Inflammatory macrophage (primary cell): ENCODE measurements at regions not wholly inside any gene's neighbourhood (a gene's known extent, or its start where the extent isn't known, plus 50 kb on each side); places are given as distances from the start of the nearest gene placed in this dataset.

ENCODE experiments used
- DNase-seq, 2 donors: peaks; one replicate each; pipeline ENCODE4 v3.0.0-alpha.2; 2020 to 2022

DNA sequence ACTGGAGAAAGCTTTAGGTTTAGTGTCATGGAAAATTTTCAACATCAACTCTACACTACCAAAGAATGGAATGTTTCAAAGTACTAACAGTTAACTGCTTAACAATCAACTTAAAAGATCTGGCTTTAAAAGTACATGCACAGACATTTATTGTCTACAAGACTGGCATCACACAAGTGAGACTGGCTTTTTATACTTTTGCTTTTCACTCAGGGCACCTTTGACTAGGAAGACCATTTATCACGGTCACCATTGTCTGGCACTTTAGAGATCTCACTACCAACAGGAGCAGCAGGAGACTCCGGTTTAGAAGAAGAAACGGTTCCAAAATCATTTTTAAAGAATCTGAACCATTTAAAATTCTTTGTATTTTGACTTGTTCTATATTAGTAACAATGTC is 812.3 kb downstream of the ADGRL2 start:
- no peak for DNase-seq

DNA sequence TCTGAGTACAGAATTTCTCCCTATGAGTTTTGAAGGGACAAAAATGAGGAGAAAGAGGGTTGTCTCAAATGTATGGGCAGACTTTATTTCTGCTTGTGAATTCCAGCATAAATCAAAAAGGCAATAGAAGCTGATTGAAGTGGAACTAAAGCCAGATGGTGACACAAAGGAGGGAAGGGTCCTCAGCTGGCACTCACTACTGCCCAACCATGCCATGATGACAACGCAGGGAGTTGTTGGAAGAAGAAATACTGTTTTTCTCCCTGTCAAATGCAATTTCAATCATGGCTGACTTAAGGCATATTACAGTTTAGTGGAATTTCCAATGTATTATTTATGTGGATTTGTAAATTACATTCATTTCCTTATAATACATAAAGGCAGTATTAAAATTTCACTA is 805.8 kb downstream of the ADGRL2 start:
- no peak for DNase-seq

DNA sequence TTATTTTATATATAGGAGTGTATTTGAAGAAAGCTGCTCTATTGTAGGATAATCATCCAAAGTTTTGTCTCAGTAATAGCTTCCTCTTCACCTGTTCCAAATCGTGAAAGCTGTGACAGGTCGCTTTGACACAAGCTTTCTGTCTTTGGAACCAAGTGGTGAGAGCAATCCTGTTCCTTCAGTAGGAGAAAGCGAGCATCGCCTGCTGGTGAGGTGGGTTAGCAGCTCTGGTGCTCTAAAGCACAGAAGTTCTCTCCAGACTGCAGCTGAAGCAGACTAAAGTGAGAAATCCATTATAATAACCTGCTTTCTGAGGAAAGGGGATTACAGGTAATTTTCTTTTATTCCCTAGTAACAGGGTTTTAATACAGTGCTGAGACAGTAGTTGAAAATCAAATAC is 803.8 kb downstream of the ADGRL2 start:
- DNase-seq, result no peak

DNA sequence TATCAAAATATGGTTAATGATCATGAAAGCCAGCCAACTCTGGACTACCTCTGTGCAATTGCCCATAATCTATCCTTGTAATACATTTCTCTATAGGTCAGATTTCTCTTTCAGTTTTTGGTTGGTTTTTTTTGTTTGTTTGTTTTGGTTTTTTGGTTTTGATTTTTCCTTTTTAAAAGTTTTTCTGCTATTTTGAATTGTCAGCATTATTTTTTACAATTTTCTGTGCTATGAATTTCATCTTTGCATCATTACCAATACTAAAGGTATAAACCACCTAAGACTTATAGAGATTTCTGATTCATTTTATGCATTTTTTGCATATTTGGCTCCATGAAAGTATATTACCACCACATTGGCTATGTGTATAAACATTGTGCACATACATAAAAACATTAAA is 799.6 kb downstream of the ADGRL2 start:
- no peak for DNase-seq

DNA sequence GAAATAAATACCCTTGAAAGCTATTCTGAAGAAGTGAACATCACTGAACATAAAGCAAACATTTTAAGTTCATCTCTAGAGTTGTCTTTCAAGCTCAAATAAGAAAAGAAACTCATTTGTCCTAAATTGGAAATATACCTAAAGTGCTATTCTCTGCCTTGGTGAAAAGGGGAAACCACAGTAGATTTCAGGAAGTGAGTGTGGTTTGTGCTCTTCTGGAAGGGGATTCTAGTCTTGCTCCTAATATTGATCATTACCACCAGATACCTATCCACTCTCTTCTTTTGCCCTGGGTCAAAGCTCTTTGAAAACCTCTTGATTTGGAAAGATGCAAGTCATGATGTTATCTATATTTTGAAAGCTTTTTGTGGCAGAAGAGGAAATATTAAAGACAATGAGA is 798.1 kb downstream of the ADGRL2 start:
- DNase-seq, result no peak

DNA sequence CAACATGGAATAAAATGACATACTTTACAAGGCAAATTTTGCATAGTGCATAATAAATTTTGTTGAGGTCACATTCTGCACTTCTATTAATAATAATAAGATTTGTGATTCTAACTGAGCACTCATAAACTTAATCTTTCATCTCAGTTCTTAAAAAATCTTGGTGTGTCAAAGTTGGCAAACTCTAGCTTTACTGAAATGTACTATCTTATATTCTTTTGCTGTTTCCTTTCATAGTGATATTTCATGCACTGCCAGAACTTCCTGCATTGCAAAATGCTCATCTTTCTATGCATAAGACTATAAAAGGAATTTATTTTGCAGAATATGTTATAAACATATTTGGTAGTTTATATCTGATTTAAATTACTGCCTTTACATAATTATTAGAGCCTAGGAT is 797.6 kb downstream of the ADGRL2 start:
- no peak for DNase-seq

DNA sequence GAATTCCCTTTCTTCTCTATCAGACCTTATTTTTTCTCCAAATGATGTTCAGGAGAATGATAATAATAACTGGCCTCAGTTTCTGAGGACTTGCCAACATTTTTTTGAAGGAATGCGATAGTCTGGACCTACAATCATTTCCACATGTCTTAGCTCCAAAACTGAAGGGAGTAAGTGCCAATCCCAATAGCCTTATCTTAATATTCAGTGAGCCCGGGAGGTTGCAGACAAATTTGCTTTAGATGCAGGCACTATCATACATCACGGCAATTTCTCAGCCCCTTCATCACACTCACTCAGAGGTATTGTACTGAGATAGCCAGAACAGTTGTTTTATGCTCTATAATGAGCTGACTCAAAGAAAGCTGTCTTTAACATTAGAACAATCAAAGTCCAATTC is 796.9 kb downstream of the ADGRL2 start:
- no peak for DNase-seq

DNA sequence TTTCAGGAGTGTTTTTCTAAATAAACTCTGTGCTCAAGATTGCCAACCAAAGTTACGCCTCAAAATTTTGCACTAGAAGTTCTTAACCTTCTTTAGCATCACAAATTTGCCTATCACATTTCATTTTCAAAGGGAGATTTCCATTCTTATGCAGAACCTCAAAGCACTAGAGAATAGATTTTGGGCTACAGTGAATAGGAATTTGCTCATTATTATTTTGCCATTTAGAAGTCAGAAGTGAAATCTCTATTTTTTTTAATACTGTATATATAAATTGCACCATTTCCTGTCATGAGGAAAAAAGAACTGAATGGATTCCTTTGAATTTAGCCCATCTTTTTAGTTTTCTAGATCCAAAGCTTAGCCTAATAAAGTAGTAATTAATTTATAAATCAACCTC is 796.4 kb downstream of the ADGRL2 start:
- no peak for DNase-seq

DNA sequence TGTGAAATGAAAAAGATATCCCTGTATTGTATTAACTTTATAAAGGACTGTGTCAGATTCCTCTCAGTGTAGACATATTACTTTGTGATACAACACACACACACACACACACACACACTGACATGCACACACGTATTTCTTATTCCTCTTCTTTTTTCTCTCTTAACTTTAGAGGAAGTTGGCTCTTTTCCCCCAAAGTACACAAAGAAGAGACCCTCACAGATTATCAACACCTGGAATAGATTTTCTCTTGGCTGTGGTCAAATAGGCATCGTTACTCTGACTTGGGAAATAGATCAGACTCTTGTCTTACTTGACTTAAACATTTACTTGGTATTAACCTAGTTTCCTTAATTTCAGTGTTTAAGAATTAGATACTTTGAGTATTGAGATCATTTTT is 792.8 kb downstream of the ADGRL2 start:
- DNase-seq, result no peak

DNA sequence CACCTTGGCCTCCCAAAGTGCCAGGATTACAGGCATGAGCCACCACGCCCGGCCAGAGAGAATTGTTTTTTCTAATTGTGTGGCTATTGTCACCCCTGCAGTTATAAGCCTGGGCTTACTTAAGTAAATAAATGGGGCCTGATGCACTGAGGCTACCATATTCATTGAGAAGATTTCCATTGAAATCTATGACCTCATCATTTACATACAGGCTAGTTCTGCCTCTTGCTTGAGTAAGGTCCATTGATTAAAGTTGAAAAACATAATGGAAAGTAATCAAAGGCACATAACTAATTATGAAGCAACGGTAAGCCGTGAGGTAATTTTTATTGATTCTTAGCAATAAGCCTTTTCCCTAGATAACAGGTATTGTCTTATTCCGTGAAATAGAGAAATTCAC is 788.9 kb downstream of the ADGRL2 start:
- no peak for DNase-seq

DNA sequence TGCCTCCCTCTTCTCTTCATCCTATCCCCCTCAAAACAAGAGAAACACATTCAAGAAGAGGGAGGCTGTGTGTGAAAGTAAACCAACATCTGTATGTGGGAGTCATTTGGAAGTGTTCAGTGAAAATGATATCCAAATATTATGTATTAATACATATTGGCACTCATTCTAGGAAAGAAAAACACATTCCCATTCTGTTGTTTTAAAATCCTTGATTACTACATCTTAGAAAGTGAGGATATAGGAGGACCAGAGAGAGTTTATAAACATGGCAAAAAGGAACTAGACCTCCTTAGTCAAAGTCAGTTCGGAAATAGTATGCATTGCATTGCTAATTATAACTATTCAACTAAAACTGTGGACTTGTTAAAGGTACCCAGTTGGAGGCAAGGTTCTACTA is 786.6 kb downstream of the ADGRL2 start:
- DNase-seq, result no peak

DNA sequence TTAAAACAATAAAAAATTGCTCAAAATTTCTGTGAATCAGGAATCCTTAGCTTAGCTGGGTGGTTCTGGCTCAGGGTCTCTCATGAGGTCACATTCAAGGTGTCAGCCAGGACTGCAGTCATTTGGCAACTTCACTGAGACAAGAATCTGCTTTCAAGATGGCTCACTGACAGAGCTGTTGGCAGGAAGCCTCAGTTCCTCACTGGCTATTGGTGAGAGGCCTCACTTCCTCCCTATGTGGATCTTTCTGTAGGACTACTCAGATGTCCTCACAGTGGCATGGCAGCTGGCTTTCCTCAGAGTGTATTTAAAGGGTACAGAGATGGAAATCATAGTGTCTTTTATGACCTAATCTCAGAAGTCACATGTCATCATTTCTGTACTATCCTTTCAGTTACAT is 785.7 kb downstream of the ADGRL2 start:
- DNase-seq, result no peak

DNA sequence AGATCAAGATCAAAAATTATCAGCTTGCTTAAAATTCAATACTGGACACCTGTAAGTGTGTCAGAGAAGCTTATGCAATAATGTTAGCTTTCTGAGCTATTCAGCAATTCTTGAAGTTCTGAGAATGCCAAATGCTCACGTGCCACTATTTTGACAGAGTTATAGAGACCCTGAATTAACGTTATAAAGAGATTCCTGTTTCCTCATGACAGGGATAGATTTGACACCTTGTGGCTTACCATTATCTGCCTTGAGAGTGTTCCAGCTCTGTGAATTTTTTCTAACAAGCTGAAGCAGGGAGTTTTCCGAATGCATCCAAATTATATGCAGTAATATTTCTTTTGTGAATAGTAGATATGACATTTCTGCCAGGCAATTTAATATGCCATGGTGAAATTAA is 781.6 kb downstream of the ADGRL2 start:
- DNase-seq, result no peak

DNA sequence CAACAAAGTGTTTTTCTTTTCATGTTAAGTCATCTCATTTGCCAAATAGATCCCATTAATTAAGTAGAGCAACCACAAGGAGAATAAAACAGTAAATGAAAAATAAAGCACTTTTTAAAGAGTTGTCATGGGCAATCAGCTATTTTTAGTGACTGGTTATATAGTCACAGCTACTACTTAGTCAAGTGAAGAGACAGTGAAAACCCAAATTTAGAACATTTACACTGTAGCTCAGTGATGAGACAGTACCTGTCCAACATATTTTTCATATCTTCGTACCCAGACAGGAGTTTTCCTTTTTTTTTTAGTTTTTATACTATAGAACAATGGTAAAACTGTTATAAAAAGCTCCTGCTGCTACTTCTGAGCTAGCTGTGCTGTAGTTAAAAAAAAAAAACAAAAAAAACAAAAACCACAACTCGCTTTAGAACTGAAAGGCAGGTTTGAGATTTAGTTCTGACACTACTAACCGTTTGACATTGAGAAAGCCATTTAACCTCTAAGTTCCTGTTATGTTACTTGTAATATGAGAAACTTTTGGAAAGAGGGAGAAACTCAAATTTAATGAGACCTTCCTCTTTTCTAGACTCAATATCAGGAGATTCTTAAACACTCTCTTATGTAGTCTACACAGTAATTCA is 777.5 kb downstream of the ADGRL2 start:
- DNase-seq, result no peak

DNA sequence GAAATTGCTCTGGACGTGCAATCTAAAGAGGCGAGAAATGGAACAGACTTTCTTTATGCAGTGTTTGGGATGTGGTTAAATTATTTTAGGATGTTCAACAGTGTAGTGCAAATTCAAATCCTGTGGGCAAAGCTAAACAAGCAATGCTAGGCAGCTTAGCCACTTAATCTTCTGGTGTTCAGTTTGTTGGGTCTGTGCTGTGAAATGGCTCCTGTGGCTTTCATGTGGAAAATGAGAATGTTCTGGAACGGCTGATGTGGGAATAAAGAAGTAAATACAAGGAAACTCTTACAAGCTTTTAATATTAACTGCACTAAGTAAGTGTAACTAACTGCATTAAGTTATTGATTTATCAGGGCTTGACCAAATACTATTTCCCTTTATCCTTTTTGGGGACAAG is 766.6 kb downstream of the ADGRL2 start:
- DNase-seq, result no peak

DNA sequence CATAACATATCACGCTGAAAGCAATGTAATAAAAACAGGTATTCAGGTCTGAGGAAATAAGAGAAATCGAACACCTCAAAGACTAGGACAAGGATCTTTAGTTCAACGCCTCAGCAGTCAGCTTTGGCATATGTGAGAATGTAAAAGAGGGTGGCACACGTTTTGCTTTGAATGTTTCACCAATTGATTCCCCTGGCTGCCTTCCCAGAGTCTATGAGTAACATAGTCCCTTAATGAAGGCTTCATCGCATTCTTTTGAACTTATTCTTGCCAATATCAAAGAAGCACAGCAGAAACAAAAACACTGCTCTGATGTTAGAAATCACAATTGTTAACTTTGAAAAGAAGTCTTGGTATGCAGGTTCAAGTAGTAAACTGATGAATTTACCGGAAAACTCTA is 764.8 kb downstream of the ADGRL2 start:
- DNase-seq, result no peak

DNA sequence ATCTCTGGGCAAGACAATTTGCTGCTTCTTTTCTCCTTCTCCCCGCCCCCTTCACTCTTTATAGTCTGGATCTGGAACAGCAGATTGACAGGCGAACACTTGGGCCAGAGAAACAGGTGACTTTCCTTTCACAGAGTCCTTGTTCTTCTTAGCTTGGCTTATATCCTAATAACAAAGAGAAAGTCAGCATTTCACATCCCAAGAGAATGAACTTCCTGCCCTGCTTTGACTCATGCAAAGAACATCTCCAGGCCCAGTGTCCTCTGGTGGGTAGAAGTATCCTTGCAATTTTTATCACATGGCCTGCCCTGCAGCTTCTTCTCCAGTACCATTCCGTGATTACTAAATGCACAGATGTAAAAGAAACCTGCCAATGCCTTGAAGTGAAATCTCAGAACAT is 764.4 kb downstream of the ADGRL2 start:
- no peak for DNase-seq

DNA sequence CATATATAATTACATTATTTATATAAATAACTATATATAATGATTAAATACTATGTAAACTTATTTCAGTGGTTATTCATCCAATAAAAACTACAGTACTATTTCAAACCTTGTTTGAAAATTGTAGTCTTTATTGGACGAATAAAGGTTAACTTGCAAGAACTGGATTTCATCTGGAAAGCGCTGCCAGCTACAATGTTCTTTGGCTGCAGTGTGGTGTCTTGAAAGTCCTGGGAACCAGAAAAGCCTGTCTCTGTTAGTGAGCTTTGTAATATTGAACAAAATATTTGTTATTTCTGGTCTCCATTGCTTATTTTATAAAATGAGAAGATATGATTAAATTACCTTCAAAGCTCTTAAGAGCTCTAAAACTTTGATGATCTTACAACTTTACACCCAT is 763.6 kb downstream of the ADGRL2 start:
- DNase-seq, result no peak

DNA sequence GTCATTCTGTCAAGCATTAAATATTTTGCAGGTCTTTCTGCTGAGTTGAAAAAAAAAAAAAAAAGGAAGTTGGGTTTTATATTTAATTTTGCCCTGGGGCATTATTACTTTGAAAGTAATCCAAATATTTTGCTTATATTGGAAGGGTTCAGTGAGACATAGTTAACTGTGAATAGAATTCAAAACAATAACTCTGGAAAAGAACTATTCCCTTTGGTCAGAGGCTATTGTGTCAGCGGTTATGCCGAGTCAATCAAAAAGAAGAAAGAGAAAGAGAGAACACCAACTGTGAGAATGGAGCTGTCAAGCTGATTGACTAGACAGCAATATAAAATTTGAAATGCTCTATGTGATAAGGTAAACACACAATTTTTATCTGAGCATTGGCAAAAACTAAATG is 761.7 kb downstream of the ADGRL2 start:
- DNase-seq, result no peak

DNA sequence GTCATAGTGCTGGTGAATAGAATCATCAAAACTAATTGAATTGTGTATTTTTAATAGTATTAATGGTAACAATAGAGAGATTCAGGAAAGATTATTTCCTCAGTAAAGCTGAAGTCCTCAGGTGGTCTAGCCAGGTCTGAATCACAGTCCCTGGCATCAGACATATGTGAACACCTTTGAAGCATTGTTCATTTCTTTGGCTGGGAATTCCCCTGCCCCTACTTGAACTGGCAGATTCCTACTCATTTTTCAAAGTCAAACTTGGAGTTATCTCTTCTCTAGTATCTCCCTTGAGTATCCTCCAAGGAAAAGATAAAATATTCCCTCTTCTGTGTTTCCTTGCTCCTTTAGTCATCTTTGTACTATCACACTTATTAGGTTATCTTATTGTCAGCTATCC is 759.8 kb downstream of the ADGRL2 start:
- no peak for DNase-seq

DNA sequence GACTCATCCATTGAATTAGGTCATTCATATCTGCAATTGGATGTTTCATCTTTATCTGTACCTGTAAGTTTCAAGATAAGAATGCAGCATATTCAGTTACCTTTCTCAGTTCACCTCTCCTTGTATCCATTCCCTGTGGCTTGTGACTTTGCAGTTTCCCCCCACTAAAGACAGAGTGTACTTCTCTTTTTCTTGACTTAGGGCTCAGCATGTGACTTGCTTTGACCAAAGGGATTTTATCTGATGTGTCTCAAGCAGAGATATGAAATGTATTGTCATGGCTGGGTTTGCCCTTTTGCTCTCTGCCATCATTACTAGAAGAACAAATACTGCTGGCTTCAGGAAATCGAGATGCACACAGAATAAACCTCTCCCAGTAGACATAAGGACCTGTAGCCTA is 754.8 kb downstream of the ADGRL2 start:
- no peak for DNase-seq

DNA sequence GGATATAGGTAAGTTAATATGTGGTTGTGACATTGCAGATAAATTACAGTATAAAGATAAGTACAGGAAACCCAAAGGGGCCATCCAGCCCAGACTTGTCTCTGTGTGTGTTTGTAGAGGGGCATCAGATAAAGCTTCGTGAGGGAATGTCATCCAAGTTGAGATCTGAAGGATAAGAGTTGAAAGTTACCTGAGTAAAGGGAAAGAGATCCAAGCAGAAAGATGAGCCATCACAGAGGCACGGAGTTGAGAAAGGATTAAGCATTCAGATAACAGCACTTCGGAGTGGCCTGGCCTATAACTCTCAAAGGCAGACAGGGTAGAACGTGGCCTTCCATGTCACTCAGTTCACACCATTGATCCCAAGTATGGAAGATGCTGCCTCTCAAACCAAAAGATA is 749.1 kb downstream of the ADGRL2 start:
- DNase-seq, result no peak

DNA sequence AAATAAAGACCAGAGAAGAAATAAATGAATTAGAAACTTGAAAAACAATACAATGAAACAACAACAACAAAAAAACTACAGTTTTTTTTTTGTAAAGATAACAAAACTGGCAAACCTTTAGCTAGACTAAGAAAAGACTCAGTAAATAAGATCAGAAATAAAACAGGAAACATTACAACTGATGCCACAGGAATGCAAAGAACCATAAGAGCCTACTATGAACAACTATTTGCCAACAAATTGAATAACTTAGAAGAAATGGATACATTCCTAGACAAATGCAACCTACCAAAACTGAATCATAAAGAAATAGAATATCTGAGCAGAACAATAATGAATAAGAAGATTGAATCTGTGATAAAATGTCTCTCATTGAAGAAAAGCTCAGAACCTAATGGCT is 742.0 kb downstream of the ADGRL2 start:
- DNase-seq, result no peak

DNA sequence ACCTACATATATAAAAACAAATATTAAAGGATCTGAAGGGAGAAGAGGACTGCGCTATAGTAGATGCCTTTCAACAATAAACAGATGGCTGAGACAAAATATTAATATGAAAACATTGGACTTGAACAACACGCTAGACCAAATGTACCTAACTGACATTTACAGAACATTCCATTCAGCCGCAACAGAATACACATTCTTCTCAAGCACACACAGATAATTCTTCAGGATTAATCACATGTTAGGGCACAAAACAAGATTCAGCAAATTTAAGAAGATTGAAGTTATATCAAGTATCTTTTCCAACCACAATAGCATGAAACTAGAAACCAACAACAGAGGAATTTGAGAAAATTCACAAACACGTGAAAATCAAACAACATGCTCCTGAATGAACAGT is 741.4 kb downstream of the ADGRL2 start:
- no peak for DNase-seq

DNA sequence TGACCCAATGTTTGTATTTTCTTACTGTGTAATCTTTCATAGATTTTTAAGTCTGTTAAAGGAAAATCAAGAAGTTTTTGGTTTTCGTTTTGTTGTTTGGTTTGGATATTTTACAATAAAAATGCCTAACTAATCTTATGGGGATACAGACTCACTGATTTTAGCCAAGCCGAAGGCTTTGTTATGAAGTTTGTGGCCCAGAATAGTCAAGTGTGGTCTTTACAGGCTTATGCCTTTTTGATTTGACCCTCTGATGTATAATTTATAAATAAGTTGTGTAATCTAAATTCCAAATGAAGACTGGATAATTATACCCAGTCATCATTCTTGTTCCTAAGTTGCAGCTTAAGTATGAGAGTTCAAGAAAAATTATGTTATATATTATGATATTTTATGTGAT is 739.3 kb downstream of the ADGRL2 start:
- DNase-seq, result no peak

DNA sequence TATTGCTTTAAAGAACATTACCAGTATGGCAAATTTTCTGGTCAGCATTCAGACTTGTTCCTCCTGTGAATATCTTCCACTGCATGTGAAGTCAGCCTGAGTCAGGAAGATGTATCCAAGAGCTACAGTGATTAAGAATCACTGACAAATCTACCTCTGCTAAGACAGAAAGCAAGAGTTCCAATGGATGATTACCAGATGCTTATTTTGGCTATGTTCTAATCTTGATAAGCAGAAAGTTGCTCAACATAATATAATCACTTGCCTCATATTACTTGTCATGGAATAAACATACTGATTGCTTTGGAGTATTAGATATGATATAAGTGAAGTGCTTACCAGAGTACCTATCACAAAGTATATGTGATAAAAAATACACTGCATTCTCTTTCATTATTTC is 738.1 kb downstream of the ADGRL2 start:
- DNase-seq, result no peak
